HL-60 (cell line): ENCODE measurements at regions not wholly inside any gene's neighbourhood (a gene's known extent, or its start where the extent isn't known, plus 50 kb on each side); places are given as distances from the start of the nearest gene placed in this dataset.

Source experiments
- DNase-seq, 2 experiments: peaks; one replicate each; pipeline ENCODE4 v3.0.0-alpha.2; 2010 to 2020; ENCODE audit warnings: low read depth in 1 of 2, low spot score in 1 of 2
- H3K27ac ChIP-seq: fragments of 250-450 bp; sonication (Bioruptor Pico); replicated peaks from 2 replicates; pipeline ENCODE4 v1.5.1; 2020; ENCODE audit warnings: mild to moderate bottlenecking, moderate library complexity
- H3K27me3 ChIP-seq: fragments of 250-450 bp; sonication (Bioruptor Pico); 2 replicates; pipeline ENCODE4 v1.5.1; 2021; ENCODE audit warnings: mild to moderate bottlenecking, moderate library complexity; ENCODE audit not compliant: insufficient read depth, poor library complexity, severe bottlenecking
- H3K4me3 ChIP-seq: replicated peaks from 2 replicates; pipeline ENCODE4 v1.5.1; 2011; ENCODE audit warnings: mild to moderate bottlenecking, control low read depth, low read length; ENCODE audit not compliant: insufficient read depth
- GABPA ChIP-seq: IDR thresholded peaks from 2 replicates; pipeline ENCODE4 v1.6.1; 2012; ENCODE audit warnings: low read depth
- POLR2AphosphoS5 ChIP-seq: IDR thresholded peaks from 2 replicates; pipeline ENCODE4 v1.6.1; 2012; ENCODE audit warnings: low read depth
- REST ChIP-seq: IDR thresholded peaks from 2 replicates; pipeline ENCODE4 v1.6.1; 2012; ENCODE audit warnings: low read depth; ENCODE audit not compliant: insufficient replicate concordance
- SPI1 ChIP-seq: IDR thresholded peaks from 2 replicates; pipeline ENCODE4 v1.6.1; 2012; ENCODE audit warnings: low read depth, mild to moderate bottlenecking, borderline replicate concordance
- TF ChIP-seq, protein P1 (sequence below): IDR thresholded peaks from one replicate; pipeline ENCODE4 v1.5.1; 2011; ENCODE audit warnings: low read length, control low read depth, inconsistent platforms; ENCODE audit not compliant: insufficient read depth

DNA sequence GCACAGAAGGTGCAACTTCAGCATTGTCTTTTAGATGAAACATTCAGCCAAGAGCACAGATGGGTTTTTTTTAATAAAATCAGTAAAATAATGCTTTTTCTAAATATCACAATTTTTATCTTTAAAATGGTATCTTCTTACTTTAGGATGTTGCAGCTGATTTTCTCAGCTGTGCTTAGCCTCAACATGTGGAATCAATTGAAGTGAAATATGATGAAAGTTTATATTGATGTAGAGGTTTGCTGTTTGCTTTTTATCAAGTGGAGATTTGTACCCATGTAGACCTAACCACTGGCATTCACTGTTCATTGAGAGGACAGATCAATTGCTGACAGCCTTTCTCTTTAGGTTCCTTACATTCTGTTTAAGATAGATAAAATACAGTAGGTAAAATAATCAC, 107.8 kb downstream of the CYB561 start:
- TF ChIP-seq SPI1, result no peak
- TF ChIP-seq, protein P1, sequence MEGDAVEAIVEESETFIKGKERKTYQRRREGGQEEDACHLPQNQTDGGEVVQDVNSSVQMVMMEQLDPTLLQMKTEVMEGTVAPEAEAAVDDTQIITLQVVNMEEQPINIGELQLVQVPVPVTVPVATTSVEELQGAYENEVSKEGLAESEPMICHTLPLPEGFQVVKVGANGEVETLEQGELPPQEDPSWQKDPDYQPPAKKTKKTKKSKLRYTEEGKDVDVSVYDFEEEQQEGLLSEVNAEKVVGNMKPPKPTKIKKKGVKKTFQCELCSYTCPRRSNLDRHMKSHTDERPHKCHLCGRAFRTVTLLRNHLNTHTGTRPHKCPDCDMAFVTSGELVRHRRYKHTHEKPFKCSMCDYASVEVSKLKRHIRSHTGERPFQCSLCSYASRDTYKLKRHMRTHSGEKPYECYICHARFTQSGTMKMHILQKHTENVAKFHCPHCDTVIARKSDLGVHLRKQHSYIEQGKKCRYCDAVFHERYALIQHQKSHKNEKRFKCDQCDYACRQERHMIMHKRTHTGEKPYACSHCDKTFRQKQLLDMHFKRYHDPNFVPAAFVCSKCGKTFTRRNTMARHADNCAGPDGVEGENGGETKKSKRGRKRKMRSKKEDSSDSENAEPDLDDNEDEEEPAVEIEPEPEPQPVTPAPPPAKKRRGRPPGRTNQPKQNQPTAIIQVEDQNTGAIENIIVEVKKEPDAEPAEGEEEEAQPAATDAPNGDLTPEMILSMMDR, result no peak
- DNase-seq, result no peak

DNA sequence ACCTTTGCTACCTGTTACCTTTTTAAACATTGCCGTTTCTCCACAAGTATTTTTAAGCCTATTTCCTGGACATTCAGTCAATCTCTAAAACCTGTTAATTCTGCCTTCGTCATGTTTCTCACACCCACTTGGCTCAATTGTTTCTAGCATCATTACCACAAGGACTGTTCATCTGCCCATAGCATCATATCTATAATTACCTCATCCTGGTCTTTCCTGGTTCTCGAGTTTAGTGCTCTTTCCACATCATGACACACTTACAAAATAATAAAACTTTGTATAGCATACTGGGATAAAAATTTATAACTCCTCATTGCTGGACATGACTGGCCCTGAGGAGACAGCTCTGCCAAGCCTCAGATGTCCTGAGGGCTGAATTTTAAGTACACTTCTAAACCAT, 104.8 kb downstream of the CYB561 start:
- no peak overlapping the region for H3K27ac ChIP-seq
- DNase-seq, result no peak
- TF ChIP-seq, protein P1, result no peak
- TF ChIP-seq REST, result no peak
- TF ChIP-seq SPI1, result no peak
- TF ChIP-seq GABPA, result no peak
- TF ChIP-seq POLR2AphosphoS5, result no peak

More for the DNA sequence above, 107.8 kb downstream of the CYB561 start:
- H3K27ac ChIP-seq, result no peak overlapping the region
- H3K4me3 ChIP-seq, result no peak overlapping the region
- no peaks in the 10 kb centered on the region for H3K27me3 ChIP-seq

GRCh38 chr17:63344383-63344782, 101.7 kb downstream of the CYB561 start:
- Histone ChIP-seq H3K4me3 (no peak overlapping the region), H3K27me3 (no peaks in the 10 kb centered on the region), H3K27ac (no peak overlapping the region)
- no peak for DNase-seq
- no peak for TF ChIP-seq REST
- no peak for TF ChIP-seq SPI1

More for the DNA sequence above, 104.8 kb downstream of the CYB561 start:
- H3K27me3 ChIP-seq, result no peaks in the 10 kb centered on the region
- H3K4me3 ChIP-seq, result no peak overlapping the region

DNA sequence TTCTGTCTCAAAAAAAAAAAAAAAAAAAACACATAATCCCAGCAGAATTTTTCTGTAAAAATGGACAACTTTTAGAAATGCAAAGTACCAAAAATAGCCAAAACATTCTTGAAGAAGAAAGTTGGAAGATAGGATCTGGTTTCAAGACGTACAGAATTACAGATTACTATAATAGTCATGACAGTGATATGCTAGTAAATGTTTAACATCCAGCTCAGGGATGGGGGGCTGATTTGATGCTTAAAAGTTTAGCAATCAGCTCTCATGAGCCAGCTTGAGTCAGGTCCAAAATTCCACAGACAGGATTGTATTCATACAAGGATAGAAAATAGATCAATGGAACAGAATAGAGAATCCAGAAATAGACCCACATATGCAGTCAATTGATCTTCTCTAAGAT, 100.5 kb downstream of the CYB561 start:
- Histone ChIP-seq H3K4me3 (no peak overlapping the region), H3K27me3 (no peaks in the 10 kb centered on the region), H3K27ac (no peak overlapping the region)
- no peak for DNase-seq
- TF ChIP-seq, protein P1, result no peak
- TF ChIP-seq REST (no peak), GABPA (no peak), POLR2AphosphoS5 (no peak), SPI1 (no peak)
